ENCODE measurements at regions not wholly inside any gene's neighbourhood (a gene's known extent, or its start where the extent isn't known, plus 50 kb on each side); places are given as distances from the start of the nearest gene placed in this dataset.

- TF ChIP-seq, protein P1, sequence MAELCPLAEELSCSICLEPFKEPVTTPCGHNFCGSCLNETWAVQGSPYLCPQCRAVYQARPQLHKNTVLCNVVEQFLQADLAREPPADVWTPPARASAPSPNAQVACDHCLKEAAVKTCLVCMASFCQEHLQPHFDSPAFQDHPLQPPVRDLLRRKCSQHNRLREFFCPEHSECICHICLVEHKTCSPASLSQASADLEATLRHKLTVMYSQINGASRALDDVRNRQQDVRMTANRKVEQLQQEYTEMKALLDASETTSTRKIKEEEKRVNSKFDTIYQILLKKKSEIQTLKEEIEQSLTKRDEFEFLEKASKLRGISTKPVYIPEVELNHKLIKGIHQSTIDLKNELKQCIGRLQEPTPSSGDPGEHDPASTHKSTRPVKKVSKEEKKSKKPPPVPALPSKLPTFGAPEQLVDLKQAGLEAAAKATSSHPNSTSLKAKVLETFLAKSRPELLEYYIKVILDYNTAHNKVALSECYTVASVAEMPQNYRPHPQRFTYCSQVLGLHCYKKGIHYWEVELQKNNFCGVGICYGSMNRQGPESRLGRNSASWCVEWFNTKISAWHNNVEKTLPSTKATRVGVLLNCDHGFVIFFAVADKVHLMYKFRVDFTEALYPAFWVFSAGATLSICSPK (IDR thresholded peaks at IDR 0.05; ENCODE audit: borderline replicate concordance) = no peak
- TF ChIP-seq ZNF780A (CRISPR knock-in tag; IDR thresholded peaks at IDR 0.05) (no peak), ZNF79 (CRISPR knock-in tag; IDR thresholded peaks at IDR 0.05; ENCODE audit: low read depth) (no peak)
- TF ChIP-seq, protein P2, sequence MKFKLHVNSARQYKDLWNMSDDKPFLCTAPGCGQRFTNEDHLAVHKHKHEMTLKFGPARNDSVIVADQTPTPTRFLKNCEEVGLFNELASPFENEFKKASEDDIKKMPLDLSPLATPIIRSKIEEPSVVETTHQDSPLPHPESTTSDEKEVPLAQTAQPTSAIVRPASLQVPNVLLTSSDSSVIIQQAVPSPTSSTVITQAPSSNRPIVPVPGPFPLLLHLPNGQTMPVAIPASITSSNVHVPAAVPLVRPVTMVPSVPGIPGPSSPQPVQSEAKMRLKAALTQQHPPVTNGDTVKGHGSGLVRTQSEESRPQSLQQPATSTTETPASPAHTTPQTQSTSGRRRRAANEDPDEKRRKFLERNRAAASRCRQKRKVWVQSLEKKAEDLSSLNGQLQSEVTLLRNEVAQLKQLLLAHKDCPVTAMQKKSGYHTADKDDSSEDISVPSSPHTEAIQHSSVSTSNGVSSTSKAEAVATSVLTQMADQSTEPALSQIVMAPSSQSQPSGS (CRISPR knock-in tag; IDR thresholded peaks at IDR 0.05) = no peak
Observed at GRCh38 chr5:3110371-3110770, 358.9 kb upstream of the IRX2 start (continued).

DNA sequence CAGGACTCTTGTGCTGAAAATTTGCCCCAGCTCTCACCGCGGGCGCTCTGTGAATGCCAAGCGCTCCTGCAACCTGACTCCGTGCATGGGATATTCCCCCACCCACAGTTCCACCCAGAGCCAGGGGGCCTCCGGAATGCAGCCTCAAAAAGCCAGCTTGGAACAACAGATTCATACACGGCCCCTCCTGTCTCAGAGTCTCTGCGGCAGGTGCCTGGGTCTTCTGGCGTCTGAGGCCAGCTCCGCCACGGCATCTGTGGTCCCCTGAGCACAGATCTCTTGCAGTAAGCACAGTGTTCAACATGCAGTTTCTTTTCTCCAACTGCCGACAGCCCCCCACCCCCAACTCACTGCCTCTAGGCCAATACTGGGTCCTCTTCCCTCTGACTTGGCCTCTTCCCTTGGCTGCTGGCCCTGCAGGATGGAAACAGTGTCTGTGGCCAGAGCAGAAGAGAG is 355.7 kb upstream of the IRX2 start:
- Histone ChIP-seq H3K4me3 (no peak overlapping the region), H4K20me1 (replicated peaks; ENCODE audit: control insufficient read depth, insufficient read depth, low read length) (peaks cover 3% of the 10 kb centered on the region), H3K9ac (ENCODE audit: insufficient read depth in 1 of 2, low read depth in 2 of 2, low read length in 2 of 2) (no peak overlapping the region), H3K9me3 (replicated peaks; ENCODE audit: control insufficient read depth, insufficient read depth, low read depth, low read length) (no peaks in the 10 kb centered on the region), H3K36me3 (ENCODE audit: control insufficient read depth, insufficient read depth, low read length) (no peaks in the 10 kb centered on the region), H3K4me2 (ENCODE audit: insufficient read depth, low read length) (no peak overlapping the region), H2AFZ (ENCODE audit: low read depth, low read length) (no peak overlapping the region), H3K4me1 (replicated peaks in 1 of 2; ENCODE audit: control insufficient read depth in 2 of 2, insufficient read depth in 2 of 2, low read length in 2 of 2) (no peaks in the 10 kb centered on the region), H3K27ac (ENCODE audit: extremely low read depth, low read depth, low read length) (no peak overlapping the region), H3K27me3 (ENCODE audit: control insufficient read depth in 2 of 2, insufficient read depth in 2 of 2, low read length in 2 of 2) (peaks cover 9 to 25% of the 10 kb centered on the region in 2 experiments; a peak in 3 of 5 replicates), H3K9me1 (ENCODE audit: control insufficient read depth, insufficient read depth, low read length) (no peaks in the 10 kb centered on the region), H3K79me2 (ENCODE audit: control insufficient read depth, insufficient read depth, low read length) (no peaks in the 10 kb centered on the region)
- DNase-seq (ENCODE audit: extremely low read depth in 1 of 4, low spot score in 3 of 4) (no peak), FAIRE-seq (no peak), ATAC-seq (no peak)
- POLR2A ChIA-PET = no interaction called here
- no TSS peak for BruUV-seq (replicated peaks)
- in situ Hi-C loops (cut with MboI) (no loop called here), intact Hi-C loops (cut with micrococcal nuclease) (no loop called here)
- TF ChIP-seq KDM2B (CRISPR knock-in tag; IDR thresholded peaks at IDR 0.05) = no peak
- TF ChIP-seq, protein P3, sequence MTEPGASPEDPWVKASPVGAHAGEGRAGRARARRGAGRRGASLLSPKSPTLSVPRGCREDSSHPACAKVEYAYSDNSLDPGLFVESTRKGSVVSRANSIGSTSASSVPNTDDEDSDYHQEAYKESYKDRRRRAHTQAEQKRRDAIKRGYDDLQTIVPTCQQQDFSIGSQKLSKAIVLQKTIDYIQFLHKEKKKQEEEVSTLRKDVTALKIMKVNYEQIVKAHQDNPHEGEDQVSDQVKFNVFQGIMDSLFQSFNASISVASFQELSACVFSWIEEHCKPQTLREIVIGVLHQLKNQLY (CRISPR knock-in tag; conservative IDR thresholded peaks at IDR 0.05) = no peak
- CTCF ChIA-PET (ENCODE audit: low intra/inter-chr PET ratio) = no interaction called here
- WGBS (ENCODE audit: insufficient coverage, low coverage, missing lambda C conversion rate) = 3% methylated on average over 12 of the region's 12 CpGs
